GM18505 (cell line): ENCODE measurements at regions not wholly inside any gene's neighbourhood (a gene's known extent, or its start where the extent isn't known, plus 50 kb on each side); places are given as distances from the start of the nearest gene placed in this dataset.
A peak's percentile ranks its signal among the peaks of the same experiment; 100 is the strongest.

Experiments used
- ATAC-seq: cut with Tn5 transposase; IDR thresholded peaks from one replicate; pipeline ENCODE4 v1.9.1; 2021; ENCODE audit not compliant: unreplicated experiment
- POLR2A ChIP-seq: IDR thresholded peaks from 4 replicates; pipeline ENCODE4 v1.6.1; 2011; ENCODE audit warnings: borderline replicate concordance; ENCODE audit not compliant: insufficient read depth, insufficient read length; ENCODE audit errors: extremely low read depth

DNA sequence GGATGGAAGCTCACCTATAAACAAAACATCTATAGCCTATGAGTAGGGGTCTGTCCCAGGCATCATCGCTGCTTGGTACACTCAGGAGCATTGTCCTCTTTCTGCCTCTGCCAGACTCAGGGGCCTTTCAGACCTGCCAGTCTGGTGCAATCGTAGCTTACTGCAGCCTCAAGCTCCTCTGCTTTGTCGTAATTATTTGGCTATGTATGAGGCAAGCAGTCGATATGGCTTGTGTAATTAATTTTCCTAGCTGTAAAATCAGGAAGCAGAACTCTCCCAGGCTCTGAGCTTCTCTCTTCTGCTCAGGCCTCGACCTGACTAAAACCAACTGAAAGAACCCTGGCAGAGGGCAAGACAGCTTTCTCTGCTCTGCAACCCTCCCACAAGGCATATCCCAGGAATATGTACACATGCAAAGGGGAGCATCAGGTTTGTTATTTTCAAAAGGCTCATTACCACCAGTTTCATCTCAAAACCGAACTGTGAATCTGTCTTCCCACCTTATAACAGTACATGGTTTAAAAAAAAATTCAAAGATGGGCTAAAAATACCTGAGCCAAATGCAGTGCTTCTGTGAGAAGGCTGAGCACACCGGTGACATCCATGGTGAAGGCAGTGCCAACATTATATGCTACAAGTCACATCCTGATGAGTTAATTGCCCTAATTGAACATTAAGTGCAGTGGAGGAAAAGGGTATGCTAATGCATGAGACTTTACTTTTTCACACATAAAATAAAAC, 309.2 kb upstream of the EMCN start:
- ATAC-seq = no peak
- TF ChIP-seq POLR2A = no peak

DNA sequence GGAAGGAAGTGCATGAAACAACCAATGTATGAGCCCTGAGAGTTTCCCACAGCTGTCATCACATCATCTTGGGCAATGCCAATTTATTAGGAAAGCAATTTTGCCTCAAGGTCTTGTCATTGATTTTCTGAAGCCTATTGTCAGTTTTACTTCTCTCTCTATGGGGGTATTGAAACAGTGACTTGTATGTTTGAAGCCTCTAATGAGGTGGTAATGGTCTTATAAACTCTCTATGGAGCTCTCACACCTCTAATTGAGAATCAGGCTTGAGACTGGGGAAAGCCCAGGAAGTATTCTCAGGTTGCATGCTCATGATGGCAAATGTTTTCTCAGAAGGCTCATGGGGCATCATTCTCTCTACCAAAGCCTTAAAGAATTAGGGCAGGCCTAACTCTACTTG, 308.2 kb upstream of the EMCN start:
- TF ChIP-seq POLR2A = no peak
- ATAC-seq = no peak

DNA sequence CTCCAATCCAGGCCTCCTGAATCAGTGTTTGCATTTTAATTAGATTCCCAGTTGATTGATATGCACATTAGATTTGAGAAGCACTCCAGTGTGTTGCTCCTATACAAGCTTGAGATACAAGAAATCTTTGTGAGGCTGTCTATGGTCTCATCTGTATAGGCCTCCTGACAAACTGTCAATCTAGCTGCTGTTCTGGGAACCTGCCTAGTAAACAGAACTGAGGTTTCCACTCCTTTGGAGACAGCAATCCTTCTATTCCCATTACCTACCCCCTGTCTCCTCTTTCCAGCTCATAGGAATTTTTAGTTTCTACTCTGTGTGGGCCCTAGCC, 306.1 kb upstream of the EMCN start:
- peak; percentile 4 for ATAC-seq
- no peak for TF ChIP-seq POLR2A

DNA sequence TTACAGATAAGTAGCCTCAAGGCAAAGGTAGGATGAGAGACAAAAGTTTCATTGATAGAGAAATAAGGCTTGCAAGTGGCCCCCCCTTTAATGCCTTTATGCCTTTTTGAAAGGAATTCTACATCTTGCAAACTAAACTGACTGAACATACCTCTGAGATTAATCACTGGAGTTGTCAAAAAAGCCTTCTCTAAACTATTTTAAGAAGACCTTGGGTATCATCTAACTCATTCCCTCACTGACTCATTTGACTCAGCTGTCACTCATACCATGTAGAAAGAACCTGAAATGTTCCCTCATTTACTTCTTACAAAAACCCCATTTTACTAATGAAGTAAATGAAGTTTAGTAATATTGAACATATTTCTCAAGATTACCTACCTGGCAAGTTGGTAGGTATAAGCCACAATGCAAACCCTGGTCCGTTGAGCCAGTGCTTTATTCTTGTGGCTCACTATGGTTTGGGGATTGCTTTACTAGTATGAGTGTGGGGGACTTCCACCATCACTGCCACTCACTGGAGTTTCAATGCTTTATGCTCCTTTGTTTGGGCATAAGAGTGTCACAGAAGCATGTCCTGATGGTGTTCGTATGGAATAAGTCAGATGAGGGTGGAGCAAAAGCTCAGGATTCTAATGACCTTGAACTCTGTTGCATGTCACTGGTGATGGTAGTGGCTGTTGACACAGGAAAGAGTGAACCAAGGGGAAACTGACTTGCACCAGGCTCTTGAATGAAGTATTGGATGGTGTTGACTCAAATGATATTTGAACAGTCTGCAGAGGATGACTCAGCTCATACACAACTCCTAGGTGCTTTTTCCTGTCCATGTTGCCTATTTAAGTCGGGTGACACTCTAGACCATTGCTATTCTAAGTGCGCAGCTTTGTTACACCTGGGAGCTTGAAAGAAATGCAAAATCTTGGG, 305.5 kb upstream of the EMCN start:
- peak; percentile 84 for ATAC-seq
- TF ChIP-seq POLR2A = no peak

DNA sequence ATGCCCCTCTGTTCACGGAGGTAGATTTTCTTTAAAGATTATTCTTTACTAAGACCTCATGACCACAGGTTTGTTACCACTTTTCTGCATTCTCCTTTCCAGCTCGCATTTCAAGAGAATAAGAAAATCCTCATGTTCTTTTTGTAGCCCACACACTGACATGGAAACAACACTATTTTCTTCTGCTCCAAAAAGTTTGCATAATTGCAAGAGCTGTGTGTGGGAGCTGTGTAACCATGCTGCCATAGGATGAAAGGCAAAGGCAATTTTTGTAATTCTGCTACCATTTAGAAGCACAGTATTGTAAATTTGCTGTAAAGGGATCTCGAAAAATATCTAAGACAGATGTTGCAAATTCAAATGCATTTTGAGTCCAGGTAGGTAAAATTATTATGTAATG, 302.4 kb upstream of the EMCN start:
- TF ChIP-seq POLR2A = no peak
- ATAC-seq = no peak

DNA sequence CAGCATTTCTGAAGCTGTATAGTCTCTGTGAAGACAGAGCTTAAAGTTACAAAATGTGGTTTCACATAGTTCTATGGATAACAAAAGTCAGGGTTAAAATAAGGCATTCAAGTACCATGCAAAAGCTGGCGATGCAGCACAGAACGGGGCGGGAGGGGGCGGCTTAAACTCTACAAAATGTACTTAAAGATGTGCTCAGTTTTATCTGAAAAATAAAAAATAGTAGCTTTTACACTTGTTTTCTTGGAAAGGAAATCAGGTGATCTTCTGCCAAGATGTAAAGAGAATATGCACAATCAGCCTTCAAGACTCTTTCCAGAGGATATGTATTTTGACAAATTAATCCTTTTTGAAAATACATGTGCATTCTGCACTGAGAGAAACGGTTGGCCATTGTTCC, 301.7 kb upstream of the EMCN start:
- ATAC-seq = no peak
- TF ChIP-seq POLR2A = no peak

DNA sequence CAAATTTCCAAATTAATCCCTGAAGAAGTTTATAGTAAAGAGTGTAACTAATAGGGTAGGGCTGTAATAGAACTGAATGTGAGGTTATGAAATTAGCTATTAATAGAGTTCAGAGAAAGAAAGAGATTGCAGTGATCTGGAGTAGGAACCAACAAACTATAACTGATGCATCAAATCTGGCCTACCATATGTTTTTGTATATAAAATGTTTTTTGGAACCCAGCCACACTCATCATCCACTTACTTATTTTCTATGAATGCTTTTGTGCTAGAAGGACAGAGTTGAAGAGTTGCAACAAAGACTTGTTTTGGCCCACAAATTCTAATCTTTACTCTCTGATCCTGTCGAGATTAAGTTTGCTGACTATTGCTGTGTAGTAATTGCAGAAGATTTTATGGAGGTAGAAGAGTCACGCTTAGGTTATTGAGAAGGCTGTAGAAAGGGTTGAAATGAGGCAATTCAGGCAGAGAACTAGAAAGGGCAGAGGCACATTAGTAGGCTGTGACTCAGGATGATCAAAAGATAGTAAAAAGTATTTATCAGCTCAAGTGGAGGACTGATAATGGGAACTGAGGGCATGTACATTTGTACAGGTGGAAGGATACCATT, 298.7 kb upstream of the EMCN start:
- TF ChIP-seq POLR2A = no peak

DNA sequence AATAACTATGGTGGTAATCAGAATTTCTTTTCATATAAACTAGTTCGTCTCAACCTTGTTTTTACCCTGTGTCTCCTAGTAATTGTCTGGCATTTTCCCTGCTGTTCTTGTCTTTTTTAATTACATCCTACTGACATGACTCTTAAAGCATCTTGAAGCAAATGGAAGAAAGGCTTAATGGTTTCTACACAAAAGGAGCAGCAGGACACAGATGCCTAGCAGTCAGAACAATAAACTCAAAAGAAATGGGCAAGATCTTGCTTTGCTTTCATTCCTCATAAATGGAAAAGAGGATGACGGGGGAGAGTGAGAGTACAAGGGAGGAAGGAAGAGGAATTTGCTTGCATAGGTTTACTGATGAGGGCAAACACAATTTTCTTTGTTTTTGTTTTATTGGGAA, 293.2 kb upstream of the EMCN start:
- no peak for ATAC-seq
- no peak for TF ChIP-seq POLR2A

More for the DNA sequence above, 298.7 kb upstream of the EMCN start:
- no peak for ATAC-seq

DNA sequence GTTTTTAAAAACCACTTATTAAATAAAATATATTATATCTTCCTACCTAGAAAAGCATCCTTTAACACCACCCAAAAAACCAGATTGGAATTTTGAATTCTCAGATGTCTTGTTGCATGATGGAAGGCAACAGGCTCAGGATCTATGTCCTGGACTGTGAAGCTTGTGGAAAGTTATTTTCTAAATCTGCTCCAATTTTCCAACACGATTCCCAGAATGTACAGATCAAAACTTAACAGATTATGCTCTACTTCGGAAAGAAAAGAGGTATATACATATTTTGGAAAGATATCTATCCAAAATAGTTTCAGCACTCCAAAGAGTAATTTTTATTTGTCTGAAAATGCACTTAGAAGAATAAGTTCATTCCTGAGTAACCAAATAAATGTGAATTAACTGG, 291.7 kb upstream of the EMCN start:
- TF ChIP-seq POLR2A = no peak
- no peak for ATAC-seq

DNA sequence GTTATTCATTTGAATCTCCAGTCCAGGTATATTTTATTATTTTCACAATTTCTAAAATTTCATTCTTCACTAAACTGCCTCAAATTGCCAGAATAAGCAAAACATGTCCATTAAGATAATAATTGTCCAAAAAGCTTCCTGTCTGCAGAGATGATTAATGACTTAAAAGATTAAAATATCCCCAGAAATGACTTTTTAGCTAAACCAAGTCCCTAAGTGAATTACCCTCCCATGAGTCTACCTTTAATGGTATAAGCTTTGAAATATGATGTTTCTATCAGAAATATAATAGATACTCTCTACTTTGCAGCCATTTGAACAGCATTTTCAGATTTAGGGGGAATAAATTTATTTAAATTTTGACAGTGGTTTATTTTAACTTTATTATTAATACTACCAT, 289.2 kb upstream of the EMCN start:
- no peak for ATAC-seq
- no peak for TF ChIP-seq POLR2A

DNA sequence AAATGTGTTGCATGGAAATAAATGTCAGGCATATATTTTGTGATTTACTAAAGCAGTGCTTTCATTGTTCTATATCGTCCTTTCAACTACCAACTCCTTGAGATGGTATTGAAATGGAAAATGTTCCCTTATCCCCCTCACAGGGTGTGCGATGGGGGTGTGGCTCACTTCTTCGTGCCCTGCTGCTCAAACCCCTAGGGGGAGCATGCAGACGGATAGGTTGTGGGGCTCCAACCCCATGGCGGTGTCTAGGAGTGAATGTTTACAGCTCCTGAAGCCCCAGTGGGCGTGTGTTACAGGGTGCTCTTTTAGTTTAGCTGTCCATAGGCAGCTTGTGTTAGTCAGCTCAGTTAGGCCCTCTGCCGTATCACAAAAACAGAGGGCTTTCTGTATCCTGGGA, 287.7 kb upstream of the EMCN start:
- TF ChIP-seq POLR2A = no peak
- no peak for ATAC-seq

DNA sequence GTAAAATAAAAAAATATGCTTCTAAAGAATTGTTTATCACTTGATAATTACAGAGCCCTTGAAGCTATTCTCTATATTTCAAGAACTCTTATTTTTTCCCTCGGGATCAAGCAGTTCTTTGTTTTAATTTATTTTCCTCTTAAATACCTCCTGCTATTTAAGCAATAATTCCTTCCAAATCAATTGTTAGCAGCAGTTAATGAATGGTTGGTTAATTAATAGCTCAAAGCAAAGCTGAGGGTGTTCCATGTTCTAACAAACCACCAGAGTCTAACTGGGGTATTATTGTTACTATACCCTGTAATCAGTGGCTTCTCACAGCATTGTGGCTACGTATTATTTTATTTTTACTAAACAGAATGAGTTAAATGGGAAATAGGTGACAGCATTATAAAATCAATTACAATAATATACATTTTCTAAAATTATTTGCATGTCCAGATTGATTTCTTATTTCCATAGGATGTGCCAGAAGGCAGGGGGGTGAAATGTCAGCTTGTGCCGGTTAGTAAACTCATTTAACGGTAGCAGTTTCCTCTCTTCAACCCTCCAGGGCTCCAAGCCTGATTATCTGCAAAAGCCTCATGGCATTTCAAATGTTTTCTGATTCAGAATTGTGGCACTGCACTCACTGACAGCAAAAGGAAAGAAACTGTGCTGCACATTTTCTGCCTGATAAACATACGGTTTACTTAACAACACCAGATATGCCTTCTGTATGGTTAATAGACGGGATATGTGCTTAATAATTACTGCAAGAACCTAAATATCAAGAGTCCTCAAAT, 286.9 kb upstream of the EMCN start:
- ATAC-seq = no peak
- TF ChIP-seq POLR2A = no peak

DNA sequence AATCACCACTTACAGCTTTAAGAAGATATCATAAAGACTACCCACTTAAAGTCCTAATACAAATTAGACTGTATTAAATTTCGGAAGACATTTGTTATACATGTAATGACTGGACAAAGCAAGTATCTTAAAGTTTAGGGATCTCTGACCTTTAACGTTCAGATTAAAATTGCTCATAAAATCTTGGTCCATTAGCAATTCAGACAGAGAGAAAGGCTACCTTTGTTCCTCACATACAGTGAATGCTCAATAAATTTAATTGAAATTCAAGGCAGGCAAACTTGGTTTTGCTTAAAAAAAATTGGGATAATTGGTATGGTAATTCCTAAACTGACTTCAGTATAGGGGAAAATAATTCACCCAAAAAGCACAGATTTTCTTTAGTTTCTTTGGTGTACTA, 285.9 kb upstream of the EMCN start:
- no peak for TF ChIP-seq POLR2A
- no peak for ATAC-seq
